HFF-Myc (cell line): ENCODE measurements at regions not wholly inside any gene's neighbourhood (a gene's known extent, or its start where the extent isn't known, plus 50 kb on each side); places are given as distances from the start of the nearest gene placed in this dataset.
A peak's percentile ranks its signal among the peaks of the same experiment; 100 is the strongest.
"Not testable (repeated sequence)": the region's sequence is repeated elsewhere in the genome, so short reads cannot be mapped to it uniquely, and the experiment has no call there.

ENCODE experiments used
- DNase-seq: peaks from one replicate; pipeline ENCODE4 v3.0.0-alpha.2; 2011; ENCODE audit warnings: low read depth; ENCODE audit errors: extremely low read depth
- H3K4me3 ChIP-seq: replicated peaks from 2 replicates; pipeline ENCODE4 v1.5.1; 2011; ENCODE audit warnings: low read depth, mild to moderate bottlenecking, control low read depth, low read length
- TF ChIP-seq, protein P1 (sequence below): IDR thresholded peaks from 2 replicates; pipeline ENCODE4 v1.5.1; 2012; ENCODE audit warnings: mild to moderate bottlenecking, low read depth, low read length, control low read depth; ENCODE audit errors: missing control alignments

DNA sequence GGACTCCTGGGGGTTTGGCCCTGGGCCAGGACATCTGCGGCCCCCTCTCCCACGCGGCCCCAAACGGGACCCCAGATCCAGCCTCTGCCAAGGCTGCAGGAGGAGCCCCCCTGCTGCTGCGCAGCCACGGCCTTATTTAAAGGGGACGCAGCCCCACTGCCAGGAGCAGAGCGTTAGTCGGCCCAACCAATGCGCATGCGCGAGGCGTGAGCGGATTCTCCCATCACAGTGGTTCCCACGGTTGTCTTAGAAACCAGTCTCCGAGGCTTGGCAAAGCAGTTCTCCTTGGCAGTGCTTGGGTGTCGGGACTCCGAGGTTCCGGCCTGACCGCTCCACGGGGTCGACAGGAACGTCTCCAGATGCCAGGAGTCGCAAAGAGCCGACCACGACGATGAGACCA is 288.3 kb upstream of the ZNF337 start:
- DNase-seq = peak; percentile 16
- peak overlapping the region; percentile 14 for H3K4me3 ChIP-seq
- TF ChIP-seq, protein P1, sequence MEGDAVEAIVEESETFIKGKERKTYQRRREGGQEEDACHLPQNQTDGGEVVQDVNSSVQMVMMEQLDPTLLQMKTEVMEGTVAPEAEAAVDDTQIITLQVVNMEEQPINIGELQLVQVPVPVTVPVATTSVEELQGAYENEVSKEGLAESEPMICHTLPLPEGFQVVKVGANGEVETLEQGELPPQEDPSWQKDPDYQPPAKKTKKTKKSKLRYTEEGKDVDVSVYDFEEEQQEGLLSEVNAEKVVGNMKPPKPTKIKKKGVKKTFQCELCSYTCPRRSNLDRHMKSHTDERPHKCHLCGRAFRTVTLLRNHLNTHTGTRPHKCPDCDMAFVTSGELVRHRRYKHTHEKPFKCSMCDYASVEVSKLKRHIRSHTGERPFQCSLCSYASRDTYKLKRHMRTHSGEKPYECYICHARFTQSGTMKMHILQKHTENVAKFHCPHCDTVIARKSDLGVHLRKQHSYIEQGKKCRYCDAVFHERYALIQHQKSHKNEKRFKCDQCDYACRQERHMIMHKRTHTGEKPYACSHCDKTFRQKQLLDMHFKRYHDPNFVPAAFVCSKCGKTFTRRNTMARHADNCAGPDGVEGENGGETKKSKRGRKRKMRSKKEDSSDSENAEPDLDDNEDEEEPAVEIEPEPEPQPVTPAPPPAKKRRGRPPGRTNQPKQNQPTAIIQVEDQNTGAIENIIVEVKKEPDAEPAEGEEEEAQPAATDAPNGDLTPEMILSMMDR = no peak

DNA sequence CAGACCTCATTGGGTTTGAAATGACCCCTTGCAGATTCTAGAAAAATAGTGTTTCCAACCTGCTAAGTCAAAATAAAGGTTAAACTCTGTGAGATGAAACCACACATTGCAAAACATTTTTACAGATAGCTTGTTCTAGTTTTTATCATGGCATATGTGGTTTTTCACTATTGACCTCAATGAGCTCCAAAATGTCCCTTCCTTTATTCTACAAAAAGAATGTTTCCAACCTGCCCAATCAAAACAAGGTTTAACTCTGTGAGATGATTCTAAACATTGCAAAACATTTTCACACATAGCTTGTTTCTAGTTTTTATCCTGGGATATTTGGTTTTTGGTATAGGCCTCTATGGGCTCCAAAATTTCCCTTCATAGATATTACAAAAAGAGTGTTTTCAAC is 286.0 kb upstream of the ZNF337 start:
- DNase-seq, H3K4me3 ChIP-seq: not testable (repeated sequence)

- not testable (repeated sequence) for DNase-seq
Observed at GRCh38 chr20:25978450-25979190, 282.0 kb upstream of the ZNF337 start.

GRCh38 chr20:25975816-25976215 is 279.2 kb upstream of the ZNF337 start:
- not testable (repeated sequence) for H3K4me3 ChIP-seq, DNase-seq

More at GRCh38 chr20:25978450-25979190, 282.0 kb upstream of the ZNF337 start:
- H3K4me3 ChIP-seq = not testable (repeated sequence)

DNA sequence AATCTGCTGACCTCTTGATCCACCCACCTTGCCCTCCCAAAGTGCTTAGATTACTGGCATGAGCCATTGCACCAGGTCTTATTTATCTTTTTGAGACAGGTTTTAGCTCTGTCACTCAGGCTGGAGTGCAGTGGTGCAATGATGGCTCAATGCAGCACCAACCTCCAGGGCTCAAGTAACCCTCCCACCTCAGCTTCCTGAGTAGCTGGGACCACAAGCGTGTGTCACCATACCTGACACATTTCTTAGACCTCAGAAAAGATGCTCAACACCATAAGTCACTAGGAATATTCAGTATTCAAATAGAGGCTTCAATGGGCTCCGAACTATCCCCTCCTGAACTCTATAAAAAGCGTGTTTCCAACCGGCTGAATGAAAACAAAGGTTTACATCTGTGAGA is 268.6 kb upstream of the ZNF337 start:
- not testable (repeated sequence) for H3K4me3 ChIP-seq, DNase-seq

GRCh38 chr20:25953876-25954275 is 257.2 kb upstream of the ZNF337 start:
- DNase-seq = not testable (repeated sequence)

GRCh38 chr20:25935230-25935629 is 238.6 kb upstream of the ZNF337 start:
- H3K4me3 ChIP-seq, DNase-seq: not testable (repeated sequence)

More at GRCh38 chr20:25953876-25954275, 257.2 kb upstream of the ZNF337 start:
- H3K4me3 ChIP-seq = not testable (repeated sequence)

DNA sequence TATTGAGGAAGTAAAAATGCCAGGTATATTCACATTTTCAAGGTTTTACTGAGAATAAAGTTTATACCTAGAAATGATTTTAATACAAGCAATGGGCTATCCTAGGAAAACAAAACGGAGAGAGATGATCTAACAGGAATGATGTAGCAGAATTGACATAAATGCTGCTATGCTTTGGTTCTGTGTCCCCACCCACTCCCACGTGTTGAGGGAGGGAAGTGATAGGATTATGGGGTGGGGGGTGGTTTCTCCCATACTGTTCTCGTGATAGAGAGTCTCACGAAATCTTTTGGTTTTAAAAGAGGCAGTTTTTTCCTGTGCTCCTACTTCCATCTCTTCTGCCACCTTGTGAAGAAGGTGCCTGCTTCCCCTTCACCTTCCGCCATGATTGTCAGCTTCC is 236.2 kb upstream of the ZNF337 start:
- DNase-seq = not testable (repeated sequence)

DNA sequence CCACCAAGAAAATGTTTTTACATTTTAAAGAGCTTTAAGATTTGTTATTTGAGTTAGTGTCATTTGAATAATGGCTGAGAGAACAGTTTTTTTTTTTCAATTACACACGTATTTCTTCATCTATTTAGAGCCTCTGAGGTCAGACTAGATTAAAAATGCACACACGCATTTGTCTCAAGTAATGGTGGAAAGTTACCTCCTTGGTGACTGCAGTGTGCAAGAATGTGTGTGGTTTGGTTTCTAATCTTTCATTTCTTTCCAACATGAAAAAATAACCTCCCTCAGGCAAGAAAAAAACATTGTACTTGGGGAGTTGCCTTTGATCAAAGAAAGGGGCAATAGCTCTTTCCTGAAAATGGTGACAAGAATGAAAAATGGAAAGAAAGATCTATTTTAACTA is 235.5 kb upstream of the ZNF337 start:
- not testable (repeated sequence) for DNase-seq, H3K4me3 ChIP-seq

More for the DNA sequence above, 236.2 kb upstream of the ZNF337 start:
- not testable (repeated sequence) for H3K4me3 ChIP-seq

DNA sequence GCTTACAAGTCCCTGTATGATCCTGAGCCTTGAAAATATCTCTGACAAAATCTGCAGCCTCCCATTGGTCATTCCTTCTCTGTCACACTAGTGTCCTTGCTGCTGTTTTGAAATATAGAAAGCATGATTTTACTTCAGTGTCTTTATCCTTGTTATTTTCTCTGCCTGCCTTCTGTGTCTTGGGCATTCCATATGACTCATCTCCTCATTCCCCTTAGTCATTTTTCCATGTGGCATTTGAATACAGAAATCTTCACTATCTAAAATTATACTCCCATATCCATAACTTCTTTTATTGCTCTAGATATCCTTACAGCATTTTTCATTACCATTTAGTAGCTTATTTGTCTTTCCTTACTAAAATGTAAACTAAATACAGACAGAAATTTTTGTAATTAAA is 205.7 kb upstream of the ZNF337 start:
- H3K4me3 ChIP-seq, DNase-seq: not testable (repeated sequence)

DNA sequence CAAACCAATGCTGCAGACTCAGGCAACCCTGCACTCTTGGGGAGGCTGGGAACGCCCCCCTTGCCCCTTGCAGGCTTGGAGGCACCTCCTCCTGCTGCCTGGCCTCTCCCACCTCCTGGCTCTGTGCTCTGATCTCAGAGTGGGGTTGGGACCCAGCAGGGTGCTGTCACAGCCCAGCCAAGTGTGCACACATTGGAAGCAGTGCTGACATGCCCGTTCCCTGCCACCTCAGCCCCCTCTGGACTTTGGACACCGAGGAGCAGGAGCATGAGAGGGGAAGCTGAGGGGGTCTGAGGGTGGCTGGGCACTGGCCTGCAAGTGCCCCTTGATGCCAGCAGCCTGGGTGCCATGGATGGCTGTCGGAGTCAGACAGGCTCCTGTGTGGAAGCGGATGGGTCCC is 202.0 kb upstream of the ZNF337 start:
- DNase-seq, H3K4me3 ChIP-seq: not testable (repeated sequence)

DNA sequence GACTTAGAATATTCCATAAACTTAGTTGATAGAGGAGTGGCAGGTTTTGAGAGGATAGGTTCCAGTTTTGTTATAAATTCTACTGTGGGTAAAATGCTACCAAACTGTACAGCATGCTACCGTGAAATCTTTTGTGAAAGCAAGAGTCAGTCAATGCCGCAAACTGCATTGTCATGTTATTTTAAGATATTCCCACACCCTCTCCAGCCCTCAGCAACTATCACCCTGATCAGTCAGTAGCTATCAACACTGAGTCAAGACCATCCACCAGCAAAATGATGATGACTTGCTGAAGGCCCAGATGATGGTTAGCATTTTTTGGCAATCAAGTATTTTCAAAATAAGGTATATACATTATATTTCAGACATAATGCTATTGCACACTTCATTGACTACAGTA is 182.4 kb upstream of the ZNF337 start:
- not testable (repeated sequence) for H3K4me3 ChIP-seq, DNase-seq

DNA sequence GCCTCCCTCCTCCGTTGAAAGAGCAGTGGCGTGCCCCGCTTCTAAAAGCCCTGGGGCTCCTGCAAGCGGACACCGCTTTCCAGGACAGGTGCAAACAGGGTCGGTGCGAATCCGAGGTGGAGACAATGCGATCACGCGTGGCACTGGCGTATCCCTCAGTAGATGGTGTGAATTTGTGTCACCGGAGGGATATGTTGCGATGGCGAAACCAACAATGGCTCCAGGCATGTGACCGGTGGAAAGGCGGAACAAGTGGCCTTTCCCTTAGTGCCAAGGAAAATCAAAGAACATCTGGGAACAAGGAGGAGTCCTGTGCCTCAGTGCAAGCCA is 172.0 kb upstream of the ZNF337 start:
- not testable (repeated sequence) for DNase-seq
- H3K4me3 ChIP-seq = peak overlapping the region; percentile 30
